H1 (cell line): ENCODE measurements at regions not wholly inside any gene's neighbourhood (a gene's known extent, or its start where the extent isn't known, plus 50 kb on each side); places are given as distances from the start of the nearest gene placed in this dataset.

ENCODE experiments used
- ASH2L ChIP-seq: fragments of 200-600, 300-600 bp; sonication (generic); IDR thresholded peaks from one replicate; pipeline ENCODE4 v1.7.1; 2017; ENCODE audit warnings: low read length
- BRCA1 ChIP-seq: IDR thresholded peaks from 2 replicates; pipeline ENCODE4 v1.6.1; 2012; ENCODE audit warnings: low read depth, low read length, improper control_type of control experiment
- CTCF ChIP-seq, 3 experiments: IDR thresholded peaks; 1 replicate in 2 of 3; 2 replicates in 1 of 3; pipeline versions ENCODE4 v1.5.1 to v1.6.1; 2011; ENCODE audit warnings: low read length in 3 of 3, mild to moderate bottlenecking in 3 of 3, inconsistent platforms in 2 of 3, low read depth in 1 of 3, moderate library complexity in 1 of 3; ENCODE audit not compliant: insufficient read depth in 1 of 3; ENCODE audit errors: control extremely low read depth in 1 of 3
- EP300 ChIP-seq, 2 experiments: IDR thresholded peaks; 1 replicate in 1 of 2; 2 replicates in 1 of 2; pipeline ENCODE4 v1.6.1; 2011 to 2012; ENCODE audit warnings: low read depth in 2 of 2, low read length in 2 of 2, mild to moderate bottlenecking in 2 of 2, borderline replicate concordance in 1 of 2, inconsistent platforms in 1 of 2, moderate library complexity in 1 of 2
- GTF2F1 ChIP-seq: IDR thresholded peaks from 2 replicates; pipeline ENCODE4 v1.6.1; 2012; ENCODE audit warnings: low read depth, low read length, improper control_type of control experiment, borderline replicate concordance
- JUND ChIP-seq: IDR thresholded peaks from 2 replicates; pipeline ENCODE4 v1.6.1; 2011; ENCODE audit warnings: mild to moderate bottlenecking, improper control_type of control experiment, low read length
- MAFK ChIP-seq: IDR thresholded peaks from 2 replicates; pipeline ENCODE4 v1.6.1; 2012; ENCODE audit warnings: low read depth, mild to moderate bottlenecking, improper control_type of control experiment, low read length
- PHF8 ChIP-seq: fragments of 200-600 bp; sonication (generic); conservative IDR thresholded peaks from 2 replicates; pipeline ENCODE4 v1.7.1; 2012; ENCODE audit warnings: low read depth, mild to moderate bottlenecking, inconsistent platforms, low read length, moderate library complexity
- POLR2A ChIP-seq, 2 experiments: IDR thresholded peaks; 1 replicate in 1 of 2; 2 replicates in 1 of 2; pipeline ENCODE4 v1.6.1; 2011; ENCODE audit warnings: low read depth in 2 of 2, low read length in 2 of 2, mild to moderate bottlenecking in 2 of 2; ENCODE audit errors: control extremely low read depth in 1 of 2
- RAD21 ChIP-seq, 2 experiments: IDR thresholded peaks in 1 of 2; conservative IDR thresholded peaks in 1 of 2; 2 replicates each; pipeline ENCODE4 v1.6.1; 2011; ENCODE audit warnings: low read depth in 2 of 2, low read length in 2 of 2, improper control_type of control experiment in 1 of 2, inconsistent platforms in 1 of 2, mild to moderate bottlenecking in 1 of 2, moderate library complexity in 1 of 2
- RFX5 ChIP-seq: IDR thresholded peaks from 2 replicates; pipeline ENCODE4 v1.6.1; 2011; ENCODE audit warnings: low read depth, low read length, improper control_type of control experiment, borderline replicate concordance
- SIN3A ChIP-seq, 2 experiments: IDR thresholded peaks in 1 of 2; conservative IDR thresholded peaks in 1 of 2; 2 replicates each; pipeline ENCODE4 v1.6.1; 2011 to 2012; ENCODE audit warnings: low read length in 2 of 2, improper control_type of control experiment in 1 of 2, low read depth in 1 of 2, mild to moderate bottlenecking in 1 of 2
- SRF ChIP-seq: IDR thresholded peaks from 2 replicates; pipeline ENCODE4 v1.6.1; 2011; ENCODE audit warnings: mild to moderate bottlenecking, low read depth, low read length, moderate library complexity
- TAF1 ChIP-seq: IDR thresholded peaks from 2 replicates; pipeline ENCODE4 v1.6.1; 2011; ENCODE audit warnings: mild to moderate bottlenecking, low read depth, low read length

DNA sequence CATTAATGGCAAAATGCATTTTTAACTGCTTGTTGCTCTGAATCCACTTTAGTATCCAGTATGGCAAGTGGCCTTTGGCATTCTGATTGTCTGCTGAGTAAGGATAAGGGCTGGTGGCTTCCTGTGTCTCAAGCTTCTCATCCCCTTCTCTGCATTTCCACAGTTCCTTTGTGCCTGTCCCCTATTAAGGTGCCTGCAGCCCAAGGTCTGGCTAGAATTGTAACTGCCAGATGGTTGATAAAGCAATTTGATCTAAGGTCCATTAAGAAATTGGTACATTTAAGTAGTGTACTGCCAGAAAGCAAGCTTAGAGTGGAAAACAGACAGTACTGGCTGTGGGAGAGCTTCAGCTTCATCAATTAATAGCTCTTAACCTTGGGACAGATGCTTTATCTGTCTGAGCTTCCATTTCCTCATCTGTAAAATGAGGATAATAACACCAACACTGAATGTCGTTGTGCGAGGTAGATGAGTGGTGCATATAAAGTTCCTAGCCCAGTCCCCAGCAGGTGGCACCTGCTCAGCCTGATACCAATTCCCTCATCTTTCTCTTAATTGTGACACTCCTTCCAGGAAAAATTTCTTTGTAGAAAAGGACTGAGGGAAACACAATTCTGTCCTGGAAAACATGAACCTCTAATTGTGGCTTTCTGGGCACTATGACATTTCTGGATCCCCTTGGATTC is 570.6 kb upstream of the GCFC2 start:
- TF ChIP-seq RAD21 (IDR thresholded peaks at IDR 0.05 in 1 of 2, conservative IDR thresholded peaks at IDR 0.05 in 1 of 2; ENCODE audit: low read depth in 2 of 2, low read length in 2 of 2) (no peak), PHF8 (no peak), SIN3A (conservative IDR thresholded peaks at IDR 0.05 in 1 of 2, IDR thresholded peaks at IDR 0.05 in 1 of 2; ENCODE audit: low read depth in 1 of 2, low read length in 2 of 2) (no peak), BRCA1 (no peak), SRF (no peak), CTCF (IDR thresholded peaks at IDR 0.05; ENCODE audit: control extremely low read depth in 1 of 3, insufficient read depth in 1 of 3, low read depth in 1 of 3, low read length in 3 of 3) (no peak), EP300 (IDR thresholded peaks at IDR 0.05; ENCODE audit: borderline replicate concordance in 1 of 2, low read depth in 2 of 2, low read length in 2 of 2) (no peak), TAF1 (no peak), RFX5 (no peak), JUND (no peak), ASH2L (no peak), MAFK (no peak), POLR2A (IDR thresholded peaks at IDR 0.05; ENCODE audit: control extremely low read depth in 1 of 2, low read depth in 2 of 2, low read length in 2 of 2) (no peak), GTF2F1 (no peak)
